Forelimb muscle (tissue), 1 donor: ENCODE measurements at regions not wholly inside any gene's neighbourhood (a gene's known extent, or its start where the extent isn't known, plus 50 kb on each side); places are given as distances from the start of the nearest gene placed in this dataset.
"Not testable (repeated sequence)": the region's sequence is repeated elsewhere in the genome, so short reads cannot be mapped to it uniquely, and the experiment has no call there.

Source experiments
- DNase-seq: peaks from one replicate; pipeline ENCODE4 v3.0.0-alpha.2; 2013; ENCODE audit warnings: low read depth

GRCh38 chr10:52540479-52540984 is 226.5 kb downstream of the DKK1 start:
- DNase-seq, result no peak

GRCh38 chr10:52541006-52541473 is 227.0 kb downstream of the DKK1 start:
- DNase-seq, result no peak

GRCh38 chr10:52542906-52543305 is 228.8 kb downstream of the DKK1 start:
- DNase-seq, result no peak

DNA sequence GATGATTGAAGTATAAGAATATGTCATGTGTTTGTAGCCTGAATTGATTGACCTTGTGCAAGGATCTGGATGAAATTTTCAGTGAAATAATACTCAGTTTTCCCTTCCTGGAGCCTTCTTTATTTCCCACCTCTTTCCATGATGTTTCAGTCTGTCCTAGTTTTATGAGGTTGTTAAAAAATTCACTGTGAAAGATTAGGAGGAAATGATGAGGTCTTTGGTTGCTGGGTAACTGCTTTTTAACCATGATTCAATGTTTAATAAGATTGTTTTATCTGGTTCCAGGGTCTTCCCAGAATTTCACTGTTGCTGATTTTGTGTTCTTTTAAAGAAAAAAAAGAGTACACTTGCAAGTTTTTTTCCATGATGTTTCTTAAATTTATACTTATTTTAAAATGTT is 221.5 kb downstream of the MBL2 start:
- no peak for DNase-seq

DNA sequence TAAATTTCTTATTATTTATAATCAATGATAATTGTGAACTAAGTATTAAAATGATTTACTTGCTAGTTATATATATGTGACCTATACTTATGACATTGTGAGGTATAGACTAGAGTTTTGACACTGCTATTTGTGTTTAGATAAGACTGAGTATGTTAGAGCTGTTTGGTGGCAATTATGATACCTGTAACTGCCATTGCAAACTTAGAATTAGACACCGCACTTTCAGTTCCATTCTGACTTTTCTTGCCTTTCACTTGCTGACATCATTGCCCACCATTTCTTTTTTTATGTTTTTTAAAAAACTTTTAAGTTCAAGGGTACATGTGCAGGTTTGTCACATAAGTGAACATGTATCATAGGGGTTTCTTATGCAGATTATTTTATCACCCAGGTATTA is 214.5 kb downstream of the MBL2 start:
- DNase-seq, result no peak

- DNase-seq, result no peak
Measured at GRCh38 chr10:52561322-52561721, 211.3 kb downstream of the MBL2 start.

GRCh38 chr10:52563360-52563759 is 209.2 kb downstream of the MBL2 start:
- DNase-seq, result no peak

DNA sequence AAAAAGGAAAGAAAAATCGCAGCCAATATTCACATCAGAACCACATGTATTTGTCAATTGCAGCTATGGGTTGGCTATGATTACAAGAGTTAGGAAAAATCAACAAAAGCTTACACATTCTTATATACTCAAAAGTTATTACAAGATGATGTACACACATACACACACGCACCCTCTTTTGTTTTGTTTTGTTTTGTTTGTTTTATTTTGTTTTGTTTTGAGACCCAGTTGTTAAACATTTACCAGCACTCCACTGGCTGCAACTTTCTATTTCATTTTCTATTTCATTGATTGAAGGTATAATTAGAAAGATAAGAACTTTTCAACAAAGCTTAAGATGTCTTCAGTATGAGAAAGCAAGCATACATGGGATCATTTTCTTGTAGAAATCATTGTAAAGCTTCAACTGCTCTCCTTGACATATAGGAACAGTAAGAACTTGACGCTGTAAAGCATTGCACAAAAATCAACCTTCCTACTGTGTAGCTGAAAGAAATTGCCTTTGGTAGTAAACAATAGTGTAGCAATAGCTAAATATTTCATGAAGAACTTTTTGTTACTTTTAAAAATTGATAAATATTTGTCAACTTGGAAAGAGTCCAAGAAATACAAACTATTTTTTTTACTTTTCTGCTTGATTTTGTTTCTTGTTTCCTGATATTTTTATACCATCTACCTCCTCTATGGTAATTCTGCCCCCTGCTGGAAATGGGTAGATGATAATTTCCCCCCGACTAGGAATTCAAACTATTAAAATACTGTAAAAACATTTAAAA is 205.9 kb downstream of the MBL2 start:
- no peak for DNase-seq

DNA sequence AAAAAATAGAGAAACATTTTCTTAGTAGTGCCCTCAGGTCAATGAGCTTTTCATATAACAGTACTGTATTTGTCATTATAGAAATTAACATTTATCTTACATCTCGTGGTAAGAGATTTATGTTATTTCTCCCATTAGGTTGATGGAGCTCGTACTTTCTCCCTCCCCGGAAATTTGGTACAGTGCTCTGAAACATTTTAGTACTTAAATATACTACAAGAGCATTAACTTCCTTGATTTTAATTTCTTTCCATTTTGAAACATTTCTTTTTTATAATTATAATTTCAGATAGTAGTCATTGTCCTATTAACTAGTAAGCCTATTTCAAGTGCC is 205.4 kb downstream of the MBL2 start:
- no peak for DNase-seq

DNA sequence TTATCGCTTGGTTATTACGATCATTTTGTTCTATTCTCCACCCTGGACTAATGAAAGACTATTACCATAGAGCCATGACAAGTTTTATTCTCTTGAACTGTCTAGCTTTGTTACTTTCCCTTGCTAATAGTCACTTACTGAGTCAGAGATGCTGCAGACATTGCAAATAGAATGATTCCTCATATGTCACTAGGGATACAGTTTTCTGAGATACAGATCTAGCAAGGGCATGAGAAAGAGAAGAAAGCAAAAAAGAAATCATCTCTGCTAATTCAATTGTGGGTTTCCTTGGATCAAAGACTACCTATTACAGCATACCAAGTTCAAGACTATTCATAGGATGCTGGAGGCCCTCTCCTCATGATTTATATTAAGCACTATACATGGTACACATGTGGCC is 204.3 kb downstream of the MBL2 start:
- no peak for DNase-seq

- no peak for DNase-seq
Measured at GRCh38 chr10:52570490-52570889, 202.1 kb downstream of the MBL2 start.

GRCh38 chr10:52571018-52571417 is 201.6 kb downstream of the MBL2 start:
- DNase-seq, result no peak

DNA sequence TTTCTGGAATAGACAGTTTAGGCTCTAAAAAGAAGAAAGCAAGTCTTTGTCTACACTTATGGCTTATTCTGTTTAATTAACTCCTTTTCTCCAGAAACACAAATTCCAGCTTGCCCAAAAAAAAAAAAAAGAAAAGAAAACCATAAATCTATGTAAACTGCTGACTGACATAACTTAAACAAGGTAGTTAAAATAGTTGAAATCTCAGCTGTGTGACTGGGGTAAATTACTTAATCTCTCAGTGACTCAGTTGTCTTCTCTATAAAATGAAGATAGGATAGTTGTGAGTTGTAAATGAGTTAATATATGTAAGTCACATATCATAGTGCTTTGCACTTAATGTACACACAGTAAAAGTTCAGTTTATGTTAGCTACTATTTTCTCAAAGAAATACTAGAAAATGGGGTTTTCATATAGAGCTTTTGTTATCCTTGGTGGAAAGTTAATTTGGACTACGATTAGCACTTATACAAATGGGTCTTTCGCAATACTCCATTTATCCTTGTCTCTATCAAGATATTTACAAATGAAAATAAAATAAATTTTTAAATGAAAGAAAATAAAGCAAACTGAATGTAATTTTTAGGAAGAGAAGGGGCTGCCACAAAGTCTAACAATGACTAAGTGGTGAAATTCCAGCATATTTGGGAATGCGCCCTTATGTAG is 200.9 kb downstream of the MBL2 start:
- DNase-seq, result no peak

DNA sequence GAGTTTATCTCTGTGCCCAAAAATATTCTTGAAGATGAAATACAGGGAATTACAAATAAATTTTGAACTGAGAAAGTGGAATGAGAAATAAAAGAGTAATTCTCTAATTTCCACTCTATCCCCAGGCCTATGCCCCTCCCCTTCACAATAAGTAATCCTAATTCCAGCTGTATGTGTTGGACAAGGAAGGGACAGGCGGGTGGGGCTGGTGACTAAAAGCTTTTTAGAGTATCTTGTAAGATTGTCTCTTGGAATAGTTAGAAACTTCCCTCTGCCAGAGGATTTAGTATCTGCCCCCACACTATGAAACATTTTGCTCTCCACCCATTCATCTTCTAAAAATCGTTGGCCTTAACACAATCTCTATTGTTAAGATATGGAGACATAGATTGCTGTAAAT is 199.2 kb downstream of the MBL2 start:
- no peak for DNase-seq

GRCh38 chr10:52574697-52575096 is 197.9 kb downstream of the MBL2 start:
- DNase-seq, result no peak

DNA sequence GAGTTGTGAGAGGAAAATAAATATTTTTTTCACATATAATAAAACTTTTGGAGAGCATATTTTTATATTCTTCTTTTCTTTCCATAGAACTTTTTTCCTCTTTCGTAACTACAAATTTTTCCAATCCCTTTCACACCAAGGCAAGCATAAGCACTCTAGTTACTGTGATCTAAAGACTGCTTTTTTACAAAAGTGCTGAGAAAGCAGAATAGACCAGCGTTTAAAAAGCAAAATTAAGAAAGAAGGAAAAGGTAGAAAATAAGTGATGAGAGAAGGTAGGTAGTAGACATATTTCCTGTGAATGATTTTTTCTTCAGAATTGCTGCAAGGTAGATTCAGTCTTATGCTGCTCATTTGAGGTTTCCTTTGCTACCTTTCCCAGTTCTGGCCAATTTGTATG is 195.5 kb downstream of the MBL2 start:
- DNase-seq, result no peak

GRCh38 chr10:52578871-52579405 is 193.6 kb downstream of the MBL2 start:
- no peak for DNase-seq

DNA sequence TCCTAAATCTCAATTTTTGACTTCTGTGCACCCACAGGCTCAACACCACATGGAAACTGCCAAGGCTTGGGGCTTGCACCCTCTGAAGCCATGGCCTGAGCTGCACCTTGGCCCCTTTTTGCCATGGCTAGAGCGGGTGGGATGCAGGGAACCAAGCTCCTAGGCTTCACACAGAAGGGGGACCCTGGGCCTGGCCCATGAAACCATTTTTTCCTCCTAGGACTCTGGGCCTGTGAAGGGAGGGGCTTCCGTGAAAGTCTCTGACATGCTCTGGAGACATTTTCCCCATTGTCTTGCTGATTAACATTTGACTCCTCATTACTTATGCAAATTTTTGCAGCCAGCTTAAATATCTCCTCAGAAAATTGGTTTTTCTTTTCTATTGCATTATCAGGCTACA is 190.9 kb downstream of the MBL2 start:
- DNase-seq, result not testable (repeated sequence)

- no peak for DNase-seq
Measured at GRCh38 chr10:52583336-52583735, 189.2 kb downstream of the MBL2 start.

DNA sequence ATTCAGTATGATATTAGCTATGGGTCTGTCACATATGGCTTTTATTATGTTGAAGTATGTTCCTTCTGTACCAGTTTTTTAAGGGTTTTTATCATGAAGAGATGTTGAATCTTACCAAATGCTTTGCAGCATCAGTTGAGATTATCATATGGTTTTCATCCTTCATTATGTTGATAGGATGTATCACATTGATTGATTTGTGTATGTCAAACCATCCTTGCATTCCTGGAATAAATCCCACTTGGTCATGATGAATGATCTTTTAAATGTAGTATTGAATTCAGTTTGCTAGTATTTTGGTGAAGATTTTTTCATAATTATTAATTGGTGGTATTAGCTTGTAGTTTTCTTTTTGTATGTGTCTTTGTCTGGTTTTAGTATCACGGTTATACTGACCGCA is 185.9 kb downstream of the MBL2 start:
- no peak for DNase-seq

DNA sequence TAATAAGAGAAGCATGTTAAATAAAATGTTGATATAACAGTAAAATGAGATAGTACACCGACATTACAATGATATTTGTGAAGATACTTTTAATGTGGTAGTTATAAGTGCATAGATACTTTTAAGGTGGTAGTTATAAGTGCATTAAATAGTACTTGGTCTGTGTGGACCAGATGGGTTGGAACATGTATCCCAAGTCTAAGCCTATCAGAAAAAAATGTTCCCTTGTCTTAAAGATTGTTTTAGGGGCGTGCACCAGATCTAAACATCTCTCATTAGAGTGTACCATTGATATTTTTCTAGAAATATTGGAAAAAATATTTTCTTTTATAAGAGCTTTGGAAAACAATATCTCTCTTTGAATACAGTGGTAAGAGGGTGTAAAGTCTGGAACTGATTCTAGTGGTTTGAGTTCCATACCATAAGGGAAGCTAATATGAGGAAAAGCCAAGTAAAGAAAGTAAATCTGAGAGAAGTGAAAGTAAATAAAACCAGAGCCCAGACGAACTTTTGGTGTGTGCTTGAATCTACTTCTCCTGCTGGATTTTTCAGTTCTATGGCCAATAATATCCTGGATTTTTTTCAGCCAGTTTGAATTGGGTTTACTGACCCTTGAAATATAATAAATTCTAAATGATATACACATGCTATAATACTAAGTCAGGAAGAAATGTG is 175.3 kb downstream of the MBL2 start:
- no peak for DNase-seq

GRCh38 chr10:52598936-52599335 is 173.6 kb downstream of the MBL2 start:
- no peak for DNase-seq
